Transverse colon (tissue), 4 donors: ENCODE measurements at regions not wholly inside any gene's neighbourhood (a gene's known extent, or its start where the extent isn't known, plus 50 kb on each side); places are given as distances from the start of the nearest gene placed in this dataset.

Experiments used
- DNase-seq: peaks from one replicate; pipeline ENCODE4 v3.0.0-alpha.2; 2019
- H3K27ac ChIP-seq, 4 donors: fragments of 200-600 bp; sonication (generic); 2 replicates each; pipeline ENCODE4 v1.5.1; 2016 to 2018; ENCODE audit warnings: inconsistent platforms in 4 of 4
- H3K27me3 ChIP-seq: fragments of 200-600 bp; sonication (generic); 2 replicates; pipeline ENCODE4 v1.5.1; 2017; ENCODE audit warnings: inconsistent platforms
- H3K36me3 ChIP-seq, 4 donors: fragments of 200-600 bp; sonication (generic); 2 replicates each; pipeline ENCODE4 v1.5.1; 2017 to 2019; ENCODE audit warnings: inconsistent platforms in 4 of 4
- H3K4me1 ChIP-seq, 4 donors: fragments of 200-600 bp; sonication (generic); 2 replicates each; pipeline ENCODE4 v1.5.1; 2017 to 2020; ENCODE audit warnings: inconsistent platforms in 4 of 4
- H3K4me3 ChIP-seq, 4 donors: fragments of 200-600 bp; sonication (generic); 1 replicate in 1 of 4; 2 replicates in 3 of 4; pipeline versions ENCODE4 v1.5.1 to v1.6.1; 2017 to 2019; ENCODE audit warnings: inconsistent platforms in 4 of 4
- H3K9me3 ChIP-seq, 2 donors: fragments of 200-600 bp; sonication (generic); 2 replicates each; pipeline ENCODE4 v1.5.1; 2017 to 2019; ENCODE audit warnings: inconsistent platforms in 2 of 2
- EP300 ChIP-seq: sonication (generic); formaldehyde crosslinking; IDR thresholded peaks from one replicate; pipeline ENCODE4 v1.6.1; 2017; ENCODE audit warnings: antibody characterized with exemption, low read depth
- POLR2A ChIP-seq: fragments of 450-650 bp; IDR thresholded peaks from one replicate; pipeline ENCODE4 v1.6.1; 2016; ENCODE audit warnings: antibody characterized with exemption, mild to moderate bottlenecking, moderate library complexity
- POLR2AphosphoS5 ChIP-seq, 3 donors: sonication (generic); formaldehyde crosslinking; IDR thresholded peaks; one replicate each; pipeline ENCODE4 v1.6.1; 2016; ENCODE audit warnings: antibody characterized with exemption in 3 of 3
- WGBS, 2 donors: methylation state at CpG; one replicate each; pipeline ENCODE4 v1.1.5; 2018; ENCODE audit warnings: low coverage in 1 of 2; 5-methylcytosine and 5-hydroxymethylcytosine counted together
- in situ Hi-C, 4 donors: fragments of 200-750 bp; cut with MboI; loops; one replicate each; pipeline versions ENCODE4 v1.15.0 to v1.15.1; 2017; ENCODE audit warnings: low sequenced_read_pairs in 3 of 4, low pct_ligation_motif_present in 1 of 4, low pct_unique_long_range_greater_than_20kb in 1 of 4
- intact Hi-C: fragments of 100-400 bp; cut with DNase I; formaldehyde crosslinking; loops from one replicate; pipeline ENCODE4 v1.15.1; 2023; ENCODE audit warnings: low total_unique reads
- TF ChIP-seq, protein P1 (sequence below), 5 experiments: fragments of 200-600 bp in 3 of 5; fragments of 450-650 bp in 2 of 5; sonication (generic) in 3 of 5; IDR thresholded peaks; 1 replicate in 2 of 5; 2 replicates in 3 of 5; pipeline ENCODE4 v1.5.1; 2016 to 2017; ENCODE audit warnings: antibody characterized with exemption in 5 of 5, inconsistent platforms in 3 of 5, mild to moderate bottlenecking in 2 of 5, moderate library complexity in 1 of 5

- in situ Hi-C loops: no loop called here
- no peaks in the 10 kb centered on the region for H3K27me3 ChIP-seq
- H3K4me3 ChIP-seq: no peak overlapping the region
These were observed 201.0 kb upstream of the FOXQ1 start for GRCh38 chr6:1110941-1111349.

GRCh38 chr6:1110164-1110563 lies 201.7 kb upstream of the FOXQ1 start:
- intact Hi-C loops: no loop called here

More at GRCh38 chr6:1110941-1111349, 201.0 kb upstream of the FOXQ1 start:
- no peak for TF ChIP-seq EP300
- TF ChIP-seq, protein P1, sequence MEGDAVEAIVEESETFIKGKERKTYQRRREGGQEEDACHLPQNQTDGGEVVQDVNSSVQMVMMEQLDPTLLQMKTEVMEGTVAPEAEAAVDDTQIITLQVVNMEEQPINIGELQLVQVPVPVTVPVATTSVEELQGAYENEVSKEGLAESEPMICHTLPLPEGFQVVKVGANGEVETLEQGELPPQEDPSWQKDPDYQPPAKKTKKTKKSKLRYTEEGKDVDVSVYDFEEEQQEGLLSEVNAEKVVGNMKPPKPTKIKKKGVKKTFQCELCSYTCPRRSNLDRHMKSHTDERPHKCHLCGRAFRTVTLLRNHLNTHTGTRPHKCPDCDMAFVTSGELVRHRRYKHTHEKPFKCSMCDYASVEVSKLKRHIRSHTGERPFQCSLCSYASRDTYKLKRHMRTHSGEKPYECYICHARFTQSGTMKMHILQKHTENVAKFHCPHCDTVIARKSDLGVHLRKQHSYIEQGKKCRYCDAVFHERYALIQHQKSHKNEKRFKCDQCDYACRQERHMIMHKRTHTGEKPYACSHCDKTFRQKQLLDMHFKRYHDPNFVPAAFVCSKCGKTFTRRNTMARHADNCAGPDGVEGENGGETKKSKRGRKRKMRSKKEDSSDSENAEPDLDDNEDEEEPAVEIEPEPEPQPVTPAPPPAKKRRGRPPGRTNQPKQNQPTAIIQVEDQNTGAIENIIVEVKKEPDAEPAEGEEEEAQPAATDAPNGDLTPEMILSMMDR (IDR thresholded peaks at IDR 0.05): no peak
- TF ChIP-seq POLR2AphosphoS5 (IDR thresholded peaks at IDR 0.05): no peak
- no peak for TF ChIP-seq POLR2A
- Histone ChIP-seq H3K27ac (no peak overlapping the region), H3K4me1 (no peaks in the 10 kb centered on the region), H3K36me3 (no peaks in the 10 kb centered on the region), H3K9me3 (no peaks in the 10 kb centered on the region)
- intact Hi-C loops: no loop called here
- no peak for DNase-seq
- 51 to 83% methylated on average over 4 to 12 of the region's 12 CpGs for WGBS, 2 donors

DNA sequence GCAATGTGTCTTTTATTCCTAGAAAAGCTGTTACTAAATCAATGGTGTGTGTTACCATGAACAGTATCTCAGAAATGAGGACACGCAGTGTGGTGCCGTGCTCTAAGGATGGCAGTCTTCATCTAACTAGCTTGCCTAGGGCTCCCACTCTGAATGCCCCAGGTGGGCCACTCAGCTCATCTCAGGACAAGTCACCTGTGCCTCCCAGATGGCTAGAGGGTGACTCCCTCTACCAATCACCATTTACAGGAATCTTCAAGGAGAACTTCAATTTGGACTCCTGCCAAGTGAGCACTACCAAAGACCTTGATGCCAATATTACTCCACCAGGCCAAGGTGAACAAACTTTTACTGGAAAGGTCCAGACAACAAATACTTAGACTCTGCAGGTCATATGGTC lies 202.8 kb upstream of the FOXQ1 start:
- H3K9me3 ChIP-seq: no peaks in the 10 kb centered on the region
- no peak overlapping the region for H3K27ac ChIP-seq
- H3K4me3 ChIP-seq: no peak overlapping the region
- TF ChIP-seq POLR2A (no peak), POLR2AphosphoS5 (IDR thresholded peaks at IDR 0.05) (no peak), EP300 (no peak)
- TF ChIP-seq, protein P1 (IDR thresholded peaks at IDR 0.05): no peak
- WGBS, 2 donors: 88% methylated on average over 2 of the region's 2 CpGs; no CpG with 5 or more reads in 1 of the 2 donors
- no peaks in the 10 kb centered on the region for H3K36me3 ChIP-seq
- H3K27me3 ChIP-seq: peaks cover 5% of the 10 kb centered on the region
- no peaks in the 10 kb centered on the region for H3K4me1 ChIP-seq
- in situ Hi-C loops (no loop called here), intact Hi-C loops (no loop called here)
- no peak for DNase-seq

More at GRCh38 chr6:1110164-1110563, 201.7 kb upstream of the FOXQ1 start:
- no peak for TF ChIP-seq POLR2AphosphoS5 (IDR thresholded peaks at IDR 0.05)
- no peak for TF ChIP-seq EP300
- TF ChIP-seq, protein P1 (IDR thresholded peaks at IDR 0.05): no peak
- no peak for TF ChIP-seq POLR2A
- Histone ChIP-seq H3K4me3 (no peak overlapping the region), H3K27ac (no peak overlapping the region), H3K36me3 (no peaks in the 10 kb centered on the region), H3K27me3 (no peaks in the 10 kb centered on the region), H3K9me3 (no peaks in the 10 kb centered on the region), H3K4me1 (no peaks in the 10 kb centered on the region)
- 88% methylated on average over 2 of the region's 2 CpGs; no CpG with 5 or more reads in 1 of the 2 donors for WGBS, 2 donors
- DNase-seq: no peak
- in situ Hi-C loops: no loop called here

DNA sequence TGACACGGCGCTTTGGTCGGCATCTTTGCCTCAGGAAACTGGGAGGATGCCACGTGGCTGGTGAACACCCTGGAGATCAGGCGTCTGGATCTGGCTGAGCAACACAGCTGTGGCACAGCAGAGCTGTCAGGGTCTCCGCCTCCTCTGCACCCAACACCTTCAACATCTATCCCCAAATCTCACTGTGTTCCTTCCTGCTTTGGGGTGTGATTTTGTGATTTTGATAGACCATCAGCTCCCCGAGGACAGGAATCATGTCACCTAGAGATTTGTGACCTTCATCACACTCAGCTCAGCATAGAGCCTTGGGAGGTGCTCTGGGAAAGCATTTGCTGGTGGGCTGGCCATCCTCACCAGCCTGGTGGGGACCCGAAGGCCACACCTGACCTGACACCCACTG lies 203.7 kb upstream of the FOXQ1 start:
- Histone ChIP-seq H3K4me1 (no peaks in the 10 kb centered on the region), H3K27ac (no peak overlapping the region), H3K36me3 (no peaks in the 10 kb centered on the region), H3K4me3 (no peak overlapping the region), H3K9me3 (no peaks in the 10 kb centered on the region), H3K27me3 (peaks cover 5% of the 10 kb centered on the region)
- in situ Hi-C loops: no loop called here
- TF ChIP-seq POLR2AphosphoS5 (IDR thresholded peaks at IDR 0.05) (no peak), POLR2A (no peak), EP300 (no peak)
- TF ChIP-seq, protein P1 (IDR thresholded peaks at IDR 0.05): no peak
- no peak for DNase-seq
- intact Hi-C loops: no loop called here
- WGBS, 2 donors: 93 to 100% methylated on average over 1 to 7 of the region's 8 CpGs
